H1 (cell line): ENCODE measurements at regions not wholly inside any gene's neighbourhood (a gene's known extent, or its start where the extent isn't known, plus 50 kb on each side); places are given as distances from the start of the nearest gene placed in this dataset.

ENCODE experiments used
- CTCF ChIA-PET: fragments of 300-600 bp; sonication (Branson Sonifier 250); formaldehyde crosslinking; loops from one replicate; lab custom pipeline; 2021; ENCODE audit not compliant: partially characterized antibody; lab: Charles Lee
- POLR2A ChIA-PET: fragments of 300-600 bp; sonication (Branson Sonifier 250); formaldehyde crosslinking; loops from one replicate; lab custom pipeline; 2021; ENCODE audit warnings: inconsistent platforms; ENCODE audit not compliant: partially characterized antibody; lab: Charles Lee
- DNase-seq, 2 experiments: peaks; one replicate each; pipeline versions ENCODE4 v3.0.0 to v3.0.0-alpha.2; 2010 to 2022; ENCODE audit warnings: low spot score in 2 of 2, low read depth in 1 of 2, mixed read lengths in 1 of 2
- FAIRE-seq: peaks from 2 replicates; lab custom pipeline; 2011; peaks lifted over from hg19 to GRCh38; lab: Jason Lieb, UNC
- H2AFZ ChIP-seq: 2 replicates; pipeline ENCODE4 v1.8.1; 2012; ENCODE audit warnings: low read length, inconsistent platforms
- H2AK5ac ChIP-seq: 2 replicates; pipeline ENCODE4 v1.6.1; 2013; ENCODE audit warnings: low read depth, low read length
- H2BK120ac ChIP-seq: replicated peaks from 2 replicates; pipeline ENCODE3; 2013; ENCODE audit warnings: low read depth, low read length, inconsistent platforms
- H2BK12ac ChIP-seq: 2 replicates; pipeline ENCODE4 v1.6.1; 2013; ENCODE audit warnings: low read depth, low read length
- H2BK15ac ChIP-seq: 2 replicates; pipeline ENCODE4 v1.6.1; 2013; ENCODE audit warnings: low read length
- H2BK20ac ChIP-seq: 2 replicates; pipeline ENCODE4 v1.6.1; 2013; ENCODE audit warnings: low read length
- H2BK5ac ChIP-seq: 2 replicates; pipeline ENCODE4 v1.6.1; 2013; ENCODE audit warnings: low read depth, low read length
- H3K14ac ChIP-seq: 2 replicates; pipeline ENCODE4 v1.6.1; 2013; ENCODE audit warnings: inconsistent platforms; ENCODE audit not compliant: insufficient read length
- H3K18ac ChIP-seq: 2 replicates; pipeline ENCODE4 v1.6.1; 2013; ENCODE audit warnings: low read length; ENCODE audit errors: extremely low read depth
- H3K23ac ChIP-seq: 2 replicates; pipeline ENCODE4 v1.6.1; 2013; ENCODE audit warnings: inconsistent platforms; ENCODE audit not compliant: insufficient read length
- H3K23me2 ChIP-seq: 2 replicates; pipeline ENCODE4 v1.6.1; 2013; ENCODE audit warnings: low read depth, low read length
- H3K27ac ChIP-seq: 2 replicates; pipeline ENCODE4 v1.6.1; 2011; ENCODE audit warnings: low read depth, low read length, inconsistent platforms
- H3K27me3 ChIP-seq, 4 experiments: replicated peaks in 1 of 4; 1 replicate in 1 of 4; 2 replicates in 3 of 4; pipeline versions ENCODE4 v1.6.1 to v1.8.1; 2011 to 2013; ENCODE audit warnings: low read length in 3 of 4, mild to moderate bottlenecking in 3 of 4, inconsistent platforms in 2 of 4, mixed read lengths in 2 of 4, moderate library complexity in 1 of 4; ENCODE audit not compliant: control insufficient read depth in 3 of 4, insufficient read depth in 3 of 4; ENCODE audit errors: extremely low read depth in 1 of 4
- H3K36me3 ChIP-seq, 4 experiments: 2 replicates each; pipeline versions ENCODE4 v1.6.1 to v1.8.1; 2011 to 2013; ENCODE audit warnings: mild to moderate bottlenecking in 4 of 4, low read length in 3 of 4, moderate library complexity in 2 of 4, control low read depth in 1 of 4, inconsistent platforms in 1 of 4; ENCODE audit not compliant: insufficient read depth in 4 of 4, control insufficient read depth in 2 of 4
- H3K4ac ChIP-seq: replicated peaks from 2 replicates; pipeline ENCODE3; 2013; ENCODE audit warnings: low read length, low read depth, mixed read lengths, inconsistent platforms; ENCODE audit not compliant: insufficient read length
- H3K4me1 ChIP-seq, 4 experiments: replicated peaks in 1 of 4; 1 replicate in 1 of 4; 2 replicates in 3 of 4; pipeline versions ENCODE4 v1.6.1 to v1.8.1; 2011 to 2013; ENCODE audit warnings: low read length in 3 of 4, inconsistent platforms in 2 of 4, mixed read lengths in 1 of 4; ENCODE audit not compliant: insufficient read depth in 4 of 4, control insufficient read depth in 3 of 4
- H3K4me2 ChIP-seq, 2 experiments: 2 replicates each; pipeline versions ENCODE4 v1.6.1 to v1.8.1; 2011 to 2013; ENCODE audit warnings: low read depth in 2 of 2, low read length in 2 of 2, control low read depth in 1 of 2, inconsistent platforms in 1 of 2, mild to moderate bottlenecking in 1 of 2; ENCODE audit not compliant: insufficient read depth in 1 of 2
- H3K4me3 ChIP-seq, 4 experiments: fragments of 200-600, 300-600 bp in 1 of 4; sonication (generic), shearing (Covaris generic), sonication (Bioruptor Twin) in 1 of 4; 2 replicates each; pipeline versions ENCODE4 v1.5.1 to v1.8.1; 2011 to 2016; ENCODE audit warnings: low read length in 4 of 4, low read depth in 3 of 4, control low read depth in 2 of 4, inconsistent platforms in 2 of 4, mild to moderate bottlenecking in 2 of 4, mixed read lengths in 1 of 4, moderate library complexity in 1 of 4; ENCODE audit not compliant: insufficient read depth in 2 of 4; ENCODE audit errors: extremely low read depth in 1 of 4
- H3K56ac ChIP-seq: replicated peaks from 2 replicates; pipeline ENCODE3; 2013; ENCODE audit warnings: low read depth, mild to moderate bottlenecking, mixed read lengths, low read length, inconsistent platforms; ENCODE audit not compliant: insufficient read length
- H3K79me1 ChIP-seq: 2 replicates; pipeline ENCODE4 v1.6.1; 2013; ENCODE audit warnings: low read depth, low read length, control low read depth
- H3K79me2 ChIP-seq, 2 experiments: 2 replicates each; pipeline versions ENCODE4 v1.6.1 to v1.8.1; 2012 to 2013; ENCODE audit warnings: low read length in 2 of 2, mild to moderate bottlenecking in 2 of 2, inconsistent platforms in 1 of 2; ENCODE audit not compliant: insufficient read depth in 2 of 2, control insufficient read depth in 1 of 2
- H3K9ac ChIP-seq, 4 experiments: replicated peaks in 1 of 4; 1 replicate in 1 of 4; 2 replicates in 3 of 4; pipeline versions ENCODE4 v1.6.1 to v1.8.1; 2011 to 2013; ENCODE audit warnings: low read depth in 3 of 4, low read length in 3 of 4, control low read depth in 2 of 4, mild to moderate bottlenecking in 2 of 4, moderate library complexity in 2 of 4, inconsistent platforms in 1 of 4; ENCODE audit errors: extremely low read depth in 1 of 4
- H3K9me3 ChIP-seq, 2 experiments: 2 replicates each; pipeline versions ENCODE4 v1.6.1 to v1.8.1; 2012 to 2013; ENCODE audit warnings: mild to moderate bottlenecking in 2 of 2, moderate library complexity in 2 of 2, control low read depth in 1 of 2, inconsistent platforms in 1 of 2, low read depth in 1 of 2, low read length in 1 of 2, mixed read lengths in 1 of 2; ENCODE audit not compliant: insufficient read depth in 2 of 2
- H4K20me1 ChIP-seq, 2 experiments: replicated peaks in 1 of 2; 2 replicates each; pipeline versions ENCODE3 to v1.8.1; 2011 to 2013; ENCODE audit warnings: inconsistent platforms in 2 of 2, low read length in 2 of 2, mild to moderate bottlenecking in 1 of 2; ENCODE audit not compliant: insufficient read depth in 2 of 2, control insufficient read depth in 1 of 2
- H4K5ac ChIP-seq: 2 replicates; pipeline ENCODE4 v1.6.1; 2013; ENCODE audit warnings: low read length, low read depth, mixed read lengths, inconsistent platforms; ENCODE audit not compliant: insufficient read length
- H4K8ac ChIP-seq: 2 replicates; pipeline ENCODE4 v1.8.0; 2013; ENCODE audit warnings: mild to moderate bottlenecking, moderate library complexity, low read length, inconsistent platforms; ENCODE audit not compliant: insufficient read depth; ENCODE audit errors: extremely low read depth
- H4K91ac ChIP-seq: replicated peaks from 2 replicates; pipeline ENCODE3; 2013; ENCODE audit warnings: low read length, mixed read lengths, inconsistent platforms; ENCODE audit not compliant: insufficient read length
- BCL11A ChIP-seq, 2 experiments: IDR thresholded peaks; one replicate each; pipeline ENCODE4 v1.6.1; 2011; ENCODE audit warnings: low read depth in 2 of 2, low read length in 2 of 2, mild to moderate bottlenecking in 2 of 2
- CTBP2 ChIP-seq: IDR thresholded peaks from 2 replicates; pipeline ENCODE4 v1.7.0; 2011; ENCODE audit warnings: borderline replicate concordance, mild to moderate bottlenecking, moderate library complexity, mixed read lengths, low read length; ENCODE audit not compliant: insufficient read depth, insufficient read length
- FOSL1 ChIP-seq: IDR thresholded peaks from 2 replicates; pipeline ENCODE4 v1.6.1; 2011; ENCODE audit warnings: mild to moderate bottlenecking, low read depth, low read length, moderate library complexity; ENCODE audit not compliant: insufficient read depth
- KDM4A ChIP-seq: IDR thresholded peaks from one replicate; pipeline ENCODE4 v1.7.1; 2012; ENCODE audit warnings: low read depth, mild to moderate bottlenecking, moderate library complexity, low read length, inconsistent platforms; ENCODE audit not compliant: severe bottlenecking
- PHF8 ChIP-seq: fragments of 200-600 bp; sonication (generic); conservative IDR thresholded peaks from 2 replicates; pipeline ENCODE4 v1.7.1; 2012; ENCODE audit warnings: low read depth, mild to moderate bottlenecking, inconsistent platforms, low read length, moderate library complexity
- RFX5 ChIP-seq: IDR thresholded peaks from 2 replicates; pipeline ENCODE4 v1.6.1; 2011; ENCODE audit warnings: low read depth, low read length, improper control_type of control experiment, borderline replicate concordance
- RXRA ChIP-seq: IDR thresholded peaks from 2 replicates; pipeline ENCODE4 v1.6.1; 2011; ENCODE audit warnings: low read depth, mild to moderate bottlenecking, low read length, moderate library complexity; ENCODE audit not compliant: insufficient read depth
- SAP30 ChIP-seq: fragments of 300-600 bp; sonication (generic); IDR thresholded peaks from 2 replicates; pipeline ENCODE4 v1.7.1; 2012; ENCODE audit warnings: low read length, moderate library complexity, mild to moderate bottlenecking, inconsistent platforms; ENCODE audit not compliant: insufficient read depth, insufficient replicate concordance
- SP1 ChIP-seq: IDR thresholded peaks from 2 replicates; pipeline ENCODE4 v1.6.1; 2011; ENCODE audit warnings: low read depth, low read length
- SP2 ChIP-seq: IDR thresholded peaks from 2 replicates; pipeline ENCODE4 v1.6.1; 2012; ENCODE audit warnings: mild to moderate bottlenecking, low read length, inconsistent platforms
- SP4 ChIP-seq: IDR thresholded peaks from 2 replicates; pipeline ENCODE4 v1.6.1; 2012; ENCODE audit warnings: low read length, inconsistent platforms
- SRF ChIP-seq: IDR thresholded peaks from 2 replicates; pipeline ENCODE4 v1.6.1; 2011; ENCODE audit warnings: mild to moderate bottlenecking, low read depth, low read length, moderate library complexity
- TAF7 ChIP-seq: optimal IDR thresholded peaks from 2 replicates; pipeline ENCODE3; 2011; ENCODE audit warnings: low read depth, mild to moderate bottlenecking, inconsistent platforms, low read length, moderate library complexity, borderline replicate concordance
- TBP ChIP-seq: IDR thresholded peaks from 2 replicates; pipeline ENCODE4 v1.6.1; 2011; ENCODE audit warnings: low read depth, low read length, improper control_type of control experiment
- WGBS, 2 experiments: shearing (Covaris generic) in 1 of 2; methylation state at CpG; one replicate each; pipeline versions ENCODE4 v1.1.6 to v1.1.7; 2013 to 2015; ENCODE audit warnings: low lambda C conversion rate in 2 of 2, mixed read lengths in 2 of 2, inconsistent platforms in 1 of 2, low coverage in 1 of 2, missing lambda C conversion rate in 1 of 2; ENCODE audit not compliant: insufficient replicate concordance in 2 of 2, insufficient coverage in 1 of 2, insufficient read length in 1 of 2; ENCODE audit errors: extremely low coverage in 1 of 2, missing lambda C conversion rate in 1 of 2; 5-methylcytosine and 5-hydroxymethylcytosine counted together
- TF ChIP-seq, protein P1 (sequence below): IDR thresholded peaks from 2 replicates; pipeline ENCODE4 v1.6.1; 2011; ENCODE audit warnings: low read depth, mild to moderate bottlenecking, low read length; ENCODE audit not compliant: insufficient read depth

DNA sequence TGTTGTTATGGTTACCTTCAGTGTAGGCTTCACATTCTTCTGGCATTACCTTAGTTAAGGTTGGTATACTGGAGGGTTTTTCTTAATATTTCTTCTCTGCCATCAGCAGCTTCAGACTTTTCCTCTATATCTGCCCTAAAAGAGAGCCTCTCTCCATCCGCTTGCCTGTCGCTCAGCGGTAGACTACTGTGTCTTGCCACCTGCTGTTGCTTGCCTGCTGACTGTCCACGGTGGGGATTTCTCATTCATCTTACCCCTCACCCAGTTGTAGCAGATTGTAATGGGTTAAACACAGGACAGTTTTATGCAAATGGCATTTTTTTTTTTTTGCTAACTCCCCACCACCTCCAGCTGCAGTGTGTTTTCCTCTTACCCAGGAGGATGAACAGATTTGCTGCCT lies 577.2 kb downstream of the SLITRK5 start:
- Histone ChIP-seq H3K56ac (no peak overlapping the region), H4K91ac (no peak overlapping the region), H3K4me2 (peak overlapping the region in 1 of 2 experiments; percentile 48; a peak in 1 of 4 replicates), H4K5ac (no peak overlapping the region), H3K9me3 (no peaks in the 10 kb centered on the region), H4K8ac (no peak overlapping the region), H3K27me3 (no peaks in the 10 kb centered on the region), H3K14ac (no peak overlapping the region), H3K36me3 (no peaks in the 10 kb centered on the region), H2BK20ac (no peak overlapping the region), H2BK120ac (no peak overlapping the region), H3K79me2 (no peaks in the 10 kb centered on the region), H2BK15ac (no peak overlapping the region), H4K20me1 (peaks cover 0 to 1% of the 10 kb centered on the region in 2 experiments), H3K9ac (no peak overlapping the region), H3K23me2 (peaks cover 2% of the 10 kb centered on the region; the same call in 1 of the 2 replicates), H2AK5ac (no peak overlapping the region), H2AFZ (no peak overlapping the region), H3K4me3 (no peak overlapping the region), H3K23ac (no peak overlapping the region), H3K4ac (no peak overlapping the region), H2BK12ac (no peak overlapping the region), H3K18ac (no peak overlapping the region), H2BK5ac (no peak overlapping the region), H3K79me1 (no peaks in the 10 kb centered on the region), H3K27ac (no peak overlapping the region), H3K4me1 (peaks cover 0 to 6% (median 1%) of the 10 kb centered on the region in 4 experiments; a peak in 3 of 7 replicates)
- POLR2A ChIA-PET: no interaction called here
- FAIRE-seq (peak; percentile 62), DNase-seq (no peak)
- 23% methylated on average over 4 of the region's 4 CpGs; no CpG with 5 or more reads in 1 of the 2 experiments for WGBS, 2 experiments
- CTCF ChIA-PET: no interaction called here
- TF ChIP-seq BCL11A (IDR thresholded peaks at IDR 0.05; ENCODE audit: low read depth in 2 of 2, low read length in 2 of 2) (no peak), SRF (no peak), SAP30 (no peak), KDM4A (no peak), SP4 (no peak), FOSL1 (no peak), TAF7 (no peak), RXRA (no peak), CTBP2 (no peak), SP2 (no peak), TBP (no peak), RFX5 (no peak), PHF8 (no peak), SP1 (no peak)
- TF ChIP-seq, protein P1, sequence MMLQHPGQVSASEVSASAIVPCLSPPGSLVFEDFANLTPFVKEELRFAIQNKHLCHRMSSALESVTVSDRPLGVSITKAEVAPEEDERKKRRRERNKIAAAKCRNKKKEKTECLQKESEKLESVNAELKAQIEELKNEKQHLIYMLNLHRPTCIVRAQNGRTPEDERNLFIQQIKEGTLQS: no peak
